IMR-90 (cell line): ENCODE measurements at regions not wholly inside any gene's neighbourhood (a gene's known extent, or its start where the extent isn't known, plus 50 kb on each side); places are given as distances from the start of the nearest gene placed in this dataset.

Experiments used
- ATAC-seq: fragments of 200-7000 bp; cut with Tn5 transposase; 2 replicates; pipeline ENCODE4 v1.9.1; 2020; ENCODE audit warnings: low read depth, mild to moderate bottlenecking, moderate library complexity
- BruUV-seq: library from RNA; stranded (reverse); fragments of 400-500 nt; replicated peaks from 2 replicates; lab custom pipeline; 2021; lab: Mats Ljungman, UMichigan
- CTCF ChIA-PET: fragments of 300-600 bp; formaldehyde crosslinking; extraction: SDS; loops from one replicate; lab custom pipeline; 2021; ENCODE audit warnings: antibody characterized with exemption; lab: Yijun Ruan, JAX
- POLR2A ChIA-PET: fragments of 300-600 bp; sonication (Branson Sonifier 250); formaldehyde crosslinking; loops from one replicate; lab custom pipeline; 2022; ENCODE audit warnings: antibody characterized with exemption; ENCODE audit not compliant: unreplicated experiment; lab: Charles Lee
- DNase-seq: peaks from one replicate; pipeline ENCODE4 v3.0.0; 2013
- H2AFZ ChIP-seq: replicated peaks from 2 replicates; pipeline ENCODE3; 2013; ENCODE audit warnings: low read length, mild to moderate bottlenecking; ENCODE audit not compliant: poor library complexity
- H2AK5ac ChIP-seq: 2 replicates; pipeline ENCODE4 v1.6.1; 2013; ENCODE audit warnings: low read depth, low read length, inconsistent platforms
- H2AK9ac ChIP-seq: replicated peaks from 2 replicates; pipeline ENCODE3; 2013; ENCODE audit warnings: mild to moderate bottlenecking, low read depth, low read length, moderate library complexity; ENCODE audit not compliant: poor library complexity
- H2BK120ac ChIP-seq: 2 replicates; pipeline ENCODE4 v1.6.1; 2013; ENCODE audit warnings: low read depth, low read length, inconsistent platforms
- H2BK15ac ChIP-seq: 3 replicates; pipeline ENCODE4 v1.6.1; 2013; ENCODE audit warnings: low read depth, low read length, inconsistent platforms
- H2BK20ac ChIP-seq: 2 replicates; pipeline ENCODE4 v1.6.1; 2013; ENCODE audit warnings: low read depth, mild to moderate bottlenecking, inconsistent platforms, low read length, moderate library complexity
- H2BK5ac ChIP-seq: 2 replicates; pipeline ENCODE4 v1.6.1; 2013; ENCODE audit warnings: mild to moderate bottlenecking, low read depth, low read length, inconsistent platforms; ENCODE audit not compliant: poor library complexity, severe bottlenecking
- H3K14ac ChIP-seq: replicated peaks from 2 replicates; pipeline ENCODE4 v1.6.1; 2013; ENCODE audit warnings: low read depth, low read length, inconsistent platforms
- H3K18ac ChIP-seq: 2 replicates; pipeline ENCODE4 v1.6.1; 2013; ENCODE audit warnings: low read depth, low read length, control low read depth
- H3K23ac ChIP-seq: 2 replicates; pipeline ENCODE4 v1.6.1; 2013; ENCODE audit warnings: low read depth, low read length, inconsistent platforms
- H3K27ac ChIP-seq: 2 replicates; pipeline ENCODE4 v1.5.1; 2013; ENCODE audit warnings: mild to moderate bottlenecking, control low read depth, low read length; ENCODE audit not compliant: insufficient read depth
- H3K27me3 ChIP-seq: 2 replicates; pipeline ENCODE4 v1.6.1; 2013; ENCODE audit warnings: low read length; ENCODE audit not compliant: control insufficient read depth, insufficient read depth
- H3K36me3 ChIP-seq: 2 replicates; pipeline ENCODE4 v1.6.1; 2013; ENCODE audit warnings: low read length, mixed read lengths; ENCODE audit not compliant: control insufficient read depth, insufficient read depth
- H3K4ac ChIP-seq: 2 replicates; pipeline ENCODE4 v1.6.1; 2013; ENCODE audit warnings: low read depth, low read length, inconsistent platforms
- H3K4me1 ChIP-seq: 2 replicates; pipeline ENCODE4 v1.6.1; 2013; ENCODE audit warnings: low read length, mixed read lengths; ENCODE audit not compliant: control insufficient read depth, insufficient read depth
- H3K4me2 ChIP-seq: 2 replicates; pipeline ENCODE4 v1.6.1; 2013; ENCODE audit warnings: low read depth, mild to moderate bottlenecking, control low read depth, low read length, moderate library complexity
- H3K4me3 ChIP-seq: 2 replicates; pipeline ENCODE4 v1.5.1; 2013; ENCODE audit warnings: low read depth, mild to moderate bottlenecking, control low read depth, low read length, moderate library complexity; ENCODE audit not compliant: insufficient read depth
- H3K56ac ChIP-seq: 2 replicates; pipeline ENCODE4 v1.6.1; 2013; ENCODE audit warnings: low read length, inconsistent platforms; ENCODE audit not compliant: insufficient read depth; ENCODE audit errors: extremely low read depth
- H3K79me1 ChIP-seq, 2 experiments: 2 replicates each; pipeline ENCODE4 v1.6.1; 2013; ENCODE audit warnings: low read length in 2 of 2, inconsistent platforms in 1 of 2, low read depth in 1 of 2
- H3K9ac ChIP-seq: 2 replicates; pipeline ENCODE4 v1.6.1; 2013; ENCODE audit warnings: low read depth, low read length, control low read depth
- H3K9me1 ChIP-seq: 2 replicates; pipeline ENCODE4 v1.6.1; 2013; ENCODE audit warnings: low read length, inconsistent platforms; ENCODE audit not compliant: insufficient read depth
- H3K9me3 ChIP-seq: 2 replicates; pipeline ENCODE4 v1.6.1; 2013; ENCODE audit warnings: low read length; ENCODE audit not compliant: control insufficient read depth, insufficient read depth
- H4K20me1 ChIP-seq: 2 replicates; pipeline ENCODE4 v1.6.1; 2013; ENCODE audit warnings: low read length, inconsistent platforms; ENCODE audit not compliant: insufficient read depth
- H4K5ac ChIP-seq: 2 replicates; pipeline ENCODE4 v1.6.1; 2013; ENCODE audit warnings: mild to moderate bottlenecking, low read depth, low read length, control low read depth
- H4K8ac ChIP-seq, 2 experiments: 2 replicates each; pipeline ENCODE4 v1.6.1; 2013; ENCODE audit warnings: low read depth in 2 of 2, low read length in 2 of 2, control low read depth in 1 of 2, inconsistent platforms in 1 of 2
- H4K91ac ChIP-seq: 2 replicates; pipeline ENCODE4 v1.6.1; 2013; ENCODE audit warnings: low read depth, low read length, inconsistent platforms; ENCODE audit not compliant: insufficient read depth
- BHLHE40 ChIP-seq: fragments of 150-350 bp; IDR thresholded peaks from 2 replicates; pipeline ENCODE4 v1.6.1; 2016; ENCODE audit warnings: mild to moderate bottlenecking, low read depth, low read length
- CEBPB ChIP-seq: IDR thresholded peaks from 2 replicates; pipeline ENCODE4 v1.6.1; 2012; ENCODE audit warnings: low read depth, low read length, improper control_type of control experiment
- CHD1 ChIP-seq: IDR thresholded peaks from 2 replicates; pipeline ENCODE4 v1.6.1; 2012; ENCODE audit warnings: low read depth, low read length, improper control_type of control experiment
- CTCF ChIP-seq: conservative IDR thresholded peaks from 2 replicates; pipeline ENCODE4 v1.5.1; 2012; ENCODE audit warnings: mild to moderate bottlenecking, low read depth, low read length, improper control_type of control experiment
- ELK1 ChIP-seq: fragments of 150-350 bp; IDR thresholded peaks from 2 replicates; pipeline ENCODE4 v1.6.1; 2016; ENCODE audit warnings: low read depth, mild to moderate bottlenecking, low read length, moderate library complexity, borderline replicate concordance
- FOS ChIP-seq: fragments of 150-350 bp; IDR thresholded peaks from 2 replicates; pipeline ENCODE4 v1.6.1; 2016; ENCODE audit warnings: low read depth, low read length
- MAFK ChIP-seq: IDR thresholded peaks from 2 replicates; pipeline ENCODE4 v1.6.1; 2012; ENCODE audit warnings: low read depth, low read length, improper control_type of control experiment
- MAZ ChIP-seq: IDR thresholded peaks from 2 replicates; pipeline ENCODE4 v1.6.1; 2012; ENCODE audit warnings: low read depth, mild to moderate bottlenecking, low read length, improper control_type of control experiment, moderate library complexity, borderline replicate concordance
- MXI1 ChIP-seq: IDR thresholded peaks from 2 replicates; pipeline ENCODE4 v1.6.1; 2012; ENCODE audit warnings: low read depth, mild to moderate bottlenecking, low read length, moderate library complexity, borderline replicate concordance
- NFE2L2 ChIP-seq: fragments of 150-350 bp; IDR thresholded peaks from 2 replicates; pipeline ENCODE4 v1.6.1; 2016; ENCODE audit warnings: low read depth, mild to moderate bottlenecking, low read length
- POLR2A ChIP-seq: IDR thresholded peaks from 2 replicates; pipeline ENCODE4 v1.6.1; 2012; ENCODE audit warnings: mild to moderate bottlenecking, low read depth, low read length
- RAD21 ChIP-seq: IDR thresholded peaks from 2 replicates; pipeline ENCODE4 v1.6.1; 2012; ENCODE audit warnings: low read length, improper control_type of control experiment
- RCOR1 ChIP-seq: IDR thresholded peaks from 2 replicates; pipeline ENCODE4 v1.6.1; 2012; ENCODE audit warnings: mild to moderate bottlenecking, low read length, improper control_type of control experiment; ENCODE audit not compliant: insufficient replicate concordance
- RFX5 ChIP-seq: IDR thresholded peaks from 2 replicates; pipeline ENCODE4 v1.8.0; 2012; ENCODE audit warnings: low read depth, mild to moderate bottlenecking, low read length, moderate library complexity
- SMC3 ChIP-seq: fragments of 150-350 bp; IDR thresholded peaks from 2 replicates; pipeline ENCODE4 v1.6.1; 2016; ENCODE audit warnings: low read depth, mild to moderate bottlenecking, antibody characterized with exemption, low read length, moderate library complexity
- USF2 ChIP-seq: fragments of 150-350 bp; IDR thresholded peaks from 2 replicates; pipeline ENCODE4 v1.6.1; 2017; ENCODE audit warnings: mild to moderate bottlenecking, antibody characterized with exemption, low read length, low read depth
- WGBS, 2 experiments: methylation state at CpG; one replicate each; pipeline versions ENCODE4 v1.1.5 to v1.1.7; 2013; ENCODE audit warnings: missing lambda C conversion rate in 2 of 2; ENCODE audit not compliant: insufficient read length in 1 of 2; ENCODE audit errors: extremely low coverage in 2 of 2; 5-methylcytosine and 5-hydroxymethylcytosine counted together
- dilution Hi-C: fragments of 300-500 bp; cut with HindIII; formaldehyde crosslinking; loops from one replicate; pipeline ENCODE4 v1.14.3; 2018; ENCODE audit warnings: low sequenced_read_pairs; ENCODE audit not compliant: unreplicated experiment
- in situ Hi-C: fragments of 300-500 bp; cut with MboI; formaldehyde crosslinking; loops from 3 replicates; pipeline ENCODE4 v1.14.3; 2019; ENCODE audit warnings: low sequenced_read_pairs, inconsistent platforms, mixed read lengths
- intact Hi-C: fragments of 100-400 bp; cut with micrococcal nuclease; formaldehyde crosslinking; loops from 2 replicates; pipeline ENCODE4 v1.10.0; 2022

- Histone ChIP-seq H3K4ac (no peak overlapping the region), H3K9me3 (peaks cover 4% of the 10 kb centered on the region; the same call in 1 of the 2 replicates), H3K79me1 (no peaks in the 10 kb centered on the region), H3K14ac (no peak overlapping the region), H4K5ac (no peak overlapping the region), H3K56ac (no peak overlapping the region), H2BK15ac (no peak overlapping the region), H2BK20ac (no peak overlapping the region), H2AK5ac (no peak overlapping the region), H3K27ac (no peak overlapping the region), H2BK120ac (no peak overlapping the region), H3K4me1 (no peaks in the 10 kb centered on the region), H3K36me3 (no peaks in the 10 kb centered on the region), H4K91ac (no peak overlapping the region), H3K27me3 (no peaks in the 10 kb centered on the region), H3K18ac (no peak overlapping the region), H3K9me1 (no peaks in the 10 kb centered on the region), H4K8ac (no peak overlapping the region), H3K9ac (no peak overlapping the region), H2BK5ac (no peak overlapping the region), H2AK9ac (no peak overlapping the region), H3K4me2 (no peak overlapping the region), H3K23ac (no peak overlapping the region), H4K20me1 (no peaks in the 10 kb centered on the region), H3K4me3 (no peak overlapping the region), H2AFZ (no peak overlapping the region)
- WGBS, 2 experiments = no CpG with 5 or more reads among the region's 5 CpGs
- DNase-seq (no peak), ATAC-seq (no peak)
- in situ Hi-C loops (no loop called here), dilution Hi-C loops (no loop called here), intact Hi-C loops (no loop called here)
- TF ChIP-seq NFE2L2 (no peak), BHLHE40 (no peak), MAFK (no peak), USF2 (no peak), MXI1 (no peak), CHD1 (no peak), CEBPB (no peak), FOS (no peak), MAZ (no peak), POLR2A (no peak), CTCF (no peak), RAD21 (no peak), RCOR1 (no peak), RFX5 (no peak), ELK1 (no peak), SMC3 (no peak)
- no TSS peak for BruUV-seq
- CTCF ChIA-PET = no interaction called here
- POLR2A ChIA-PET = no interaction called here
Observed at GRCh38 chr5:85868070-85868469, 749.7 kb upstream of the COX7C start.
